Cerebellar cortex (tissue), 1 donor: ENCODE measurements at regions not wholly inside any gene's neighbourhood (a gene's known extent, or its start where the extent isn't known, plus 50 kb on each side); places are given as distances from the start of the nearest gene placed in this dataset.

Source experiments
- DNase-seq: peaks from one replicate; pipeline ENCODE4 v3.0.0-alpha.2; 2015; ENCODE audit warnings: low spot score

DNA sequence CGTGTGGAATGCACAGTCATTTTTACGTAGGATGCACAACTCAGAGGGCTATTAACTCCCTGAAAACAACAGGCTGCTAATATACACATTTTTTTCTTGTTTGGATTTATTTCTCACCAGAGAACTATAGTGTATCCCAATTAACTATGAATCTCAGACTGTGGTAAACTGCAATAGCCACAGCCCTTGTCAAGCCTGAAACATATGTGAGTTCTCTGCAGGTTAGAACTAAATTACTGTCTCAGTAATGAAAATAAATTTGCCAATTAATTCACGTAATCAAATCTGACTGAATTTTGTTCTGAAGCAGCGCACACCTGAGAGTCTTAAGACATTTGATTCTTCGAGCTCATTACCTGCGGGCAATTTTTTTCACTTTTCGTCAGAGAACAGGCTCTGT, 318.6 kb downstream of the PMP22 start:
- DNase-seq, result no peak

DNA sequence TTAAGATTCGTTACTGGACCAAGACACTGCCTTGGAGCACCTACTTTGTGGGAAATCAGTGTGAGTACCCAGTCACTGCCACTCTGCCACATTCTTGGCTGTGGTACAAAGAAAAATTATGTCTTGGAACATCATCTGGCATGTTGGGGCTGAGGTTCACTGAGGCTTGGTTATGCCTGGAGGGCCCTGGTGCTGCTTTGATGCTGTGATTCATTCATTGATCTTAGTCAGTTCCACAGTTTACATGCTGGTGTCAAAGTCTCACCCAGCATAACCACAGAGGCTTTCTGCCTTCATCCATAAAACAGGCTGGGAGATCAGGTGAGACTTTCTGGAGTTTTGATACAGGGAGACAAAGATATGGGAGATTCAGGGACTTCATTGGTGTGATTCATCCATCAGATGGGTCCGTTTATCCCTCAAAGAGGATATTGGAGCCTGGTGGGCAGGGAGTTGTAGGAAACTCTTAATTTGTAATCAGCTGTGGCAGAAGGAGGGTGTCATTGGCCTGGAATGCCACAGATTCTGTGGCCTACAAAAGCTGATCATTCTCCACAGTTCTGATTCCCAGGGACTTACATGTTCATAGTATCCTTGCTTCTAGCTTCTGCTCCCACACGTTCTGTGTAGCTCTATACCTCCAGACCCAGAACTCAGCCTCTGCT, 322.5 kb downstream of the PMP22 start:
- DNase-seq, result no peak

DNA sequence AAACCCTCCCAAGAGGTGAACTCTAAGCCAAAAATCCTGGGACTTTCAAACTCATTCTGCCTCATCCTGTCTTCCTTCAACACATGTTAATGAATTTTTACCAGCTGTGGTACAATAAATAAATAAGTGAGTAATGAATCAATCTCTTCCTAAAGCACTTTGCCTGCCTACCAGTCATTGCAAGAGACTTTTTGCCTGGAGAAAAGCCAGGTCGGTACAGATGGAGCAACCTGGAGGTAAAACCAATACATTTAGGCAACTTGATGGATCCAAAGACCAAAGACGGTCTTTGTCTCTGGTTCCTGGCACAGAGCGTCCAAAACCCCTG, 324.2 kb downstream of the PMP22 start:
- DNase-seq, result no peak

DNA sequence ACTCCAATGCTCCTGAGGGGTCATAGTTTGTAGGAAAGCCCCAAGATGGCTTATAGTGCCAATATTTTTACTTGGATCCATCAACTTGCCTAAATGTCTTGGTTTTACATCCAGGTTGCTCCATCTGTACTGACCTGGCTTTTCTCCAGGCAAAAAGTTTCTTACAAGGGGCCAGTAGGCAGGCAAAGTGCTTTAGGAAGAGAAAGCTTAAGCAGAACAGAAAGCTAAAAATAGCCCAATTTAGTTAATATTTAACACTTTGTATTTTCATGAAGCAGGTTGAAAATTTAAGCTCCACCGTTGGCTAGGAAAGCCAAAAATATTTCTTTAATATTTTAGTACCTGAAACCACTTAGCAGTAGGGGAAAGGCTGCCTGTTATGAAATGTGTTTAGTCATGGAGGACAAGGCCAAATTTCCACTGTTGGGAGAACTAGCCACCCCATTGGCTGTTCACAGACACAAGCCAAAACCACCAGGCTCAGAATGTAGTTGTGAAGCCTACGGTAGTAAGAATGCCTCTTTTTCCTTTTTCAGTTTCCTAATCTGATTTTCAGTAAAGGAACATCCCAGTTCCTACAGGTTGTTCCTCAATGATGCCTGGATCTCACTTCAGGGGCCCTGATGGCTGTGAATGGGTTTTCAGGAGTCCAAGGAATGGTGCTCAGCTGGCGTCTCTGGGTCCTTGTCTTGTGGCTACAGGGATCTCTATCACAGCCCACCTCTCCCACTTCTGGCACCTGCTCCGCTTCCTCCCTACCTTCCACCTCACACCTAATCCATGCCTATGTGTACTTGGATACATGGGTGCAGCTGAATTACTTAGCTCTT, 324.8 kb downstream of the PMP22 start:
- no peak for DNase-seq

DNA sequence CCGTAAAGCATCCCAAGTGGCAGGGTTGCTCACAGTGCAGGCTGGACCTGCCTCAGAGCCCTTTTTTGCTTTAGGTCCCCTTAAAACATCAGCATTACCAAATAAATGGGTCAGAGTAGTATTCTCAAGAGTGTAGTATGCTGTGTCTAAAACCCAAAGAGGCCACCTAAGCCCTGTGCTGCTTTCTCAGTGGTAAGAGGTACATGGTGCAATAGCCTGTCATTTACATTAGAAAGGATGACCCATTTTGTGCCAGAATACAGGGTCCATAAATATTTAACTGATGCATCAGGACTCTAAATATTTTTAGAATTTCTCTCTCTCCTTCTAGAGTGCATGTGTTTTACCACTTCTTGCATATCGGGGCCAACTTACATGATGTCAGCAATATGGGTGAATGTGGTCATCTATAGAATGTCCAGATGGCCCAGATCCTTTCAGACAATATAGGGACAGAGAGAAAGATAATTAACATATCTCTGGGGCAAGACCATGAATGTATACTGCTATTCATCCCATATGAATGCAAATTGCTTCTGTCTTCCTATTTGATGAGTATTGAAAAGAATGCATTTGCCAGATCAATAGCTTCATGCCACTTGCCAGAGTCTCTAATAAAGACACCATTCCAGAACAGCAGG, 329.2 kb downstream of the PMP22 start:
- no peak for DNase-seq

DNA sequence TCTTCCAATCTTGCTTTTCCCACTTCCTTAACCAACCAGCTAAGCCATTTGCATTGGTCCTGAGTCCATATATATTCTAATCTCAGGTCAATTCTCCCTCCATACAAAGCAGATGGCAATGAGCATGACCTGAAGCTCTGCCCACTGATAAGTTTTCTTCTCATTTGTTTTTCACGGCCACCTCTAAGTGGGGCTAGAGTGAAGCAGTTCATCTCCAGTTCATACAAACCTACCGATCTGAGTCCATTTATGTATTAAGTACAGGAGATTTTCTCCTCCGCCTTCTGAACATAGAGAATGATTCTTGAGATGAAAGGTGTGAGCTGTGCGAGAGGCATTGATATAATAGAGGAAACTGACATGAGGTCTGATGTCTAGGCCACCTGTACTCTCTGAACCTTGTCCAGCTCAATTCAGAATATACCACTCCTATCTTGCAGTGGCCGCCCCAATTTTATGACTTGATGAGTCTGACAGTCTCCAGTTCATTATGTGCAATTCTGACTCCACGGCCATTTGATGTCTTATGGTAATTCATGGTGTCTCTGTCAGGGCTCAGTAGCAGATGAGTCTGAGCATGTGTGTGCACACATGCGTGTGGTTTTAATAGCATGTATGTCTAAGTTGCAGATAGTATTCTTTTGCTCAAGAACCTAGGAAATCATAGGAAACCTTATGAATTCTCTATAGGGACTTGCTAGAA, 329.8 kb downstream of the PMP22 start:
- DNase-seq, result no peak

DNA sequence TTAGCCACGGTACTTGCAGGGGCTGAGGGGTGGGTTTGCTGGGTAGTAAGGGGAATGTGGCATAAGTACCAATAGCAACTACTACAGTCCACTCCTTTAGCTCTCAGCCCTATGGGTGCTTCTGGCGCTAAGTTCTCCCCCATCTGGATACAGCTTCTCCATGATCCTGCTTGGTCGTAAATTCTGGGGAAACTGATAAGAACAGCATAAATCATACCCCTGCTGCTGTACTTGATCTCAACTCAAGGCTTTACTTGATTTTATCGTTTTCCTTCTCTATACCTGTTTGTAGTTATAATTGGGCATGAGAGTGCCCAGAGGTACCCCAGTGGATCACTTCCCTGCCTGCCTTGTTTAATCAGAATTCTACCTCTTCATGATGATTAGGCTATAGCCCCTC, 331.4 kb downstream of the PMP22 start:
- DNase-seq, result no peak

DNA sequence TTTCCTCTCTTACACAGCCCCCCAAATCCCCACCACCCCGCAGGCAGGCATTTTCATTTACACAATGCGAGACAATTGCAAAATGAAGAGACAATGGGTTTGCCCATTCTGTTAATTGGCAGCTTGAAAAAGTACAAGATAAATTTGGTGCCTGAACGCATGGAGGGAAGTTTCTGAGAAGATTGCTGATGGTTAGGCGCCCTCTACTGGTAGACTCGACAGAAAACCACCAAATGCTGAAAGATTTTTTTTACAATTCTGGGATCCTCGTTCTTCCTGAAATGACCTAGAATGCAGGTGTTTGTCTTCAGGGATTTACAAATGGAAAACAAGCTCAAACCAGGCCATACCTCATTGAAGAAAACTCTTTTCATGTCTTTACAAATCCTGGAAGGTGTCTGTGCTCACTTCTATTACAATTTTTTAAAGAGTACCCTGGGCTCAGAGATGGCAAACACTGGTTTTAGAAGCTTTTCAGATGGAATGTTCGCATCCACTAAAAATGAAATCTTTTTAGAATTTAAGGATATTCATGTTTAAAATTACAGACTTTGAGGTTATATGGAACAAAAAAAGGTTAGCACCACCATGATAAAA, 338.5 kb downstream of the PMP22 start:
- DNase-seq, result peak; percentile 54

DNA sequence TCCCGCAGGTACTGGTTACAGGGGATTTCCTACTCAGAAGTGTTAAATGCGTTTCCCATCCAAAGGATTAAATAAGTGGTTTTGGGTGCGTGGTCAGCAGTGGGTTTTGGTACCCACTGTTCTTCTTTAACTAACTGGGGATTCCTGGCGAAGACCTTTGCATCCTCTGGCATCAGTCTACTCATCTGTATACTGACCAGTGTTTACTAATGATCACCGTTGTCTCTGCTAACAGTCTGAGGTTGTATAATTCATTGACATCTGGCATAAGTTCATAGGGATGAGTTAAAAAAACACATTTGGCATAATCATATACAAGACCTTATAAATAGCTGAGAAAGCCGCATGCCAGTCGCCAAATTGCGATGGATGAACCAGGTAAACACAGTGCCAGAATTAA, 339.1 kb downstream of the PMP22 start:
- DNase-seq, result no peak

DNA sequence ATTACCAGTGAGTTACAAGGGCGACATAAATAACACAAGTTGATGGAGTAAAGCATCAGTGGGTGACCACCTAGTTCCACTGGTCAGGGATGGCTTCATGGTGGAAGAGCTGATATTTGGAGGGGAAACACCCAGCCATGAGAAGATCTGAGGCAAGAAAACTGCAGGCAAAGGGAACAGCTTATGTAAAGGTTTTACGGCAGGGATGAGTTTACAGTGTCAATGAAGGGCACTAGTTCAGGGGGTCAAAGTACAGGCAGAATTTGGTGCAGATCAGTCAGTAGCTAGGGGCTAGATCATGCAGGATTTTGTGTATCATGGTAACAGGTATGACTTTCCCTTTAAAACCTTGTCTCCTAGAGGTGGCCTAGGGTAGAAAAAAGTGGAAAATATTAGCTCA, 339.6 kb downstream of the PMP22 start:
- DNase-seq, result no peak

DNA sequence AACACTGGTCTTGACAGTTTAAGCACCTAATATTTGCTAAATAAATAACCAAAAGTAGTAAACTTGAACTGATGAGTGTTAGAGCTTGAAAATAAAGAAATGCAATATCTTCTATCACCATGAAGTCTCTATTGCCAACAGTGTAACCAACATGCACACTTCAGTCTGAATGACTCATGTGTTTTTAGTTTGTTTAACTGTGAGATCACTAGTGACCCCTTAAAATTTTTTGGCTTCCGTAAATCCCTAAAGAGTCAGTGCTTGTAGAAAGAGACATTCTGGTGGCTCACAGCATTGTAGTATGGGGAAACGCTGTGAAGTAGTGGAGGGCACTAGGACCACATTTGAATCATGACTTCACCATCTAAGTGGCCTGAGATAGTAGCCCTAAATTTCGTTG, 341.1 kb downstream of the PMP22 start:
- no peak for DNase-seq

DNA sequence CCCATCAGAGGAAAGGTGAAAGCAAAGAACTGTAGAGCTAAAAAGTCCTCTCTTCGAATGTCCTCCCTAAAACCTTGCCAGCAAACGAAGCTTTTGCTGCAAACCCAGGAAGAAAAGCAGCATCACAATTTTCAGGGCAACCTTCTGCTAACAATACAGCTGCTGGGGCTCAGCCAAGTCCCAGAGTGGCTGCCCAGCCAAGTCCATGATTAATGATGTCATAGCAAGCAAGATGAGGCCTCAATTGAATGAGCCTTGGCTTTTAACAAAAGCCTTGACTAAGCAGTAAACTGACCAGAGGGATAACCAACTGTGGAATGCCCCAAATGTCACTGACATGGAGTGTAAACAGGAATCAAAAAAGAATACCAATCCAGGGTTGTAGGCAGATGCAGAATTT, 342.7 kb downstream of the PMP22 start:
- no peak for DNase-seq

DNA sequence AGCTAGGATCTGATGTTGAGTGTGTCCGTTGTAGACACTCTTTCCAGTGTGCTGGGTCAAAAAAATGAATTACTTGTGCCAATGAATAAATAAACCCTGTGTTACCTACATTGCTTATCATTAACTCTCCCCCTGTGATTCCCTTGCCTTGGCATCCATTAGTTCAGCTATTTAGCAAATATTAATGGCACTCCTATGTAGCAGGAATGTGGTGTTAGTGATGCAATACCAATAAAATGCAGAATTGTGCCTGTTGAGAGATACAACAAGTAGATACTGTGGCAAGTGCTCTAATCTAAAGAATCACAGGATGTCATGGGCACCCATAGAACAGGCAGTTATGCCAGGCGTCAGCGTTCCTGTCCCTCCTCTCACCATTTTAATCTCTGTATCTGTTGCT, 343.2 kb downstream of the PMP22 start:
- DNase-seq, result no peak

DNA sequence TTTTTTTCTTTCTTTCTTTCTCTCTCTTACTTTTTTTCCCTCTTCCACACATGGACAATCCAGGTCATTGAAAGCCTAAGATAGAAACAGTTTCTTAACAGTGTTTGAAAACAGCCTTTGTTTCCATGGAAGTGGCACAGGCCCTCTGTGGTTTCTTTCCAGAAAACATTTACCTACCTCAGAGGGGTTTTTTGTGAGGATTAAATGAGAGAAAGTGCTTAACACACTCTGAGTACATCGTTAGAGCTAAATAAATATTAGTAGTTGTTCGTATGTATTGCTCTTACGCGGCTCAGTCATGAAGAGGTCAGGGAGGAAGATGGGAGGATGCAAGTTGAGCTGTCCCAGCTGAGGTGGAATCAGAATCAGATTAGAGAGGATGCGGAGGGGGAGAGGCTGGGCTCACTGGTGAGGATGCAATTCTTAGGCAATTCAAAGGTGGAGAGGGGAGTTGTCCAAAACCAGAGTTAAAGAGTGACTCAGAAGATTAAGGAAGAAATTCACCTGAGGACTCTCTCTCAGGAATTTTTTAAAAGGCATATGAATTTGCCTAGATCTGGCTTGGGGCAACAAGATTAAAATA, 345.4 kb downstream of the PMP22 start:
- DNase-seq, result no peak

DNA sequence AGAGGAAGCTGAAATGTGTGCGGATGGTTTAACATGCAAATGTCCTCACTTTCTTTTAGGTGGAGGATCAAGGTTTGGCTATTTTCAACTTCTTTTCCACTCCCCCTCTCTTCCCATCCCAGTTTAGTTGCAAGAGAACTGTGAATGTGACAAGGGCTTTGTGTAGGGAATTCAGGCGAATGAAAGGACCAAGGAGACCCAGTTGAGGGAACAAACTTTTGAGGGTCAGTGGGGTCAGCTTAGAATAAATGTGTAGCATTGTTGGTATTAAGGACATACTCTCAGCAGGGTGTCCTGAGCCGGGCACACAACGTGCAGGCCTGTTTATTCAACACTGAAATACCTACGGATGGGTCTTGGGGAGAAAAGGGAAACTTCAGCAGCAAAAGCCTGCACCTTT, 346.0 kb downstream of the PMP22 start:
- no peak for DNase-seq

DNA sequence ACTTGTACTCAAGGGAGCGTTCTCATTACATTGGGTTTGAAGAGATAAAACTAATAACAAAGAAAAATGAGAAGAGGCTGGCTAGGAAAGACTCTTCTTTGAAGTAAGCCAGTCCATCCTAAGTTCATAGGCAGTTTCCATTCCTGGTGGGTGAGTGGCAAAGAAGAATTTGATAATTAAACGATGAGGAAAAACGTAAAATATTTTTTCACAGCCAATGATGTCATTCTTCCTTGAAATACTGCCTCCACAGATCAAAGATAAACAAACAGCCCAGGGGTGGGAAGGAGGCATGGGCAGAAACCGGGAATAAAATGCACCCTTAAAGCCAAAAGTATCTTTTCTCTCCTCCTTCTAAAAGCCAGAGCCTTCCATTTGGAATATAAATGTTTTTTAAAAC, 346.6 kb downstream of the PMP22 start:
- DNase-seq, result no peak

DNA sequence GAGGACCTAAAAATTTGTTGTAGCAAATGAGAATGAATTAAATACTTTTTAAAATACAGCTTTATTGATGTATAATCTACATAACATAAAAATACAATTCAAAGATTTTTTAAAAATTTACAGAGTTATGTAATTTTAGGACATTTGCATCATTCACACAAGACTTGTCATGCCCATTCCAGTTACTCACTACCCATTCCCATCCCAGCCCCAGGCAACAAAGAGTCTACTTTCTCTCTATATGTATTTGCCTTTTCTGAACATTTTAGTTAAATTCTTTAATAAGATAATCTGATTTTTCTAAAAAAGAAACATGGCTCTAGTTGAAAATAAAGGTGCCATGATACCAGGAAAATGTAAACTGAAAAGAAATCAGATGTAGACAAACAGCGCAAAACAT, 354.2 kb downstream of the PMP22 start:
- DNase-seq, result no peak

DNA sequence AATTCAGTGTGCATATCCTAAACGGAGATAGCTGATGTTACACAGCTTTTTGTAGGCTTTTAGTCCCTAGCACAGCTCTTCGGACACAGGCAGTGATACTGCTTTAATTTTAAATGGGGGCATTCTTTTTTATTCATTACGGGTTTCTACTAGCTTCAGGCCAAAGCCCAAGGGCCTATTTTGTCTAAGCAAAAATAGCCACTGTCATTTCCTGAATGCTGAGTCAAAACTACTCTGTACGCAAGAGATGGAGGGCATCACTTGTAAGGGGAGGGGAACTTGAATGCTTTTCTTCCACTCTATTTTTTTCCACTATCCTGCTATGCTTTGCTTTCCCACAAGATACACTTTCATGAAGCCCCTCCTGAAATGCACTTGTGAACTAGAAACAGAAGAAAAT, 360.7 kb downstream of the PMP22 start:
- DNase-seq, result no peak

DNA sequence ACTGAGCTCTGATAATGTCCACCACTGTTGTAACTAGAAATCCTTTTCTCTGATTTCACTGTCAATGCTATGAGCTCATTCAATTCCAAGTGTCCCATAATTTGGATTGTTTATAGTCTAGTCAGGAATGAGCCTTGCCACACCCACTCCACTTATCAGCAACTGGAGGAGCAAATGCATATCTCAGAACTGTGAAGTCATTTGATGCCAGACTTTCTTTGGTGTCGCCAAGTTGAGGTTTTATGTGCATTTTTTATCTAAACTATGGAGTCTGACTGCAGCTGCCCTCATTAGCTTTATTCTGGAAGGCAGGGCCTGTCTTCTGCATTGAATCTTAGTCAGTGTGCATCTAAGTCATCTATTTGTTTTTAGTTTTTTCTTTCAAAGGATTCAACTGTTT, 361.3 kb downstream of the PMP22 start:
- no peak for DNase-seq

DNA sequence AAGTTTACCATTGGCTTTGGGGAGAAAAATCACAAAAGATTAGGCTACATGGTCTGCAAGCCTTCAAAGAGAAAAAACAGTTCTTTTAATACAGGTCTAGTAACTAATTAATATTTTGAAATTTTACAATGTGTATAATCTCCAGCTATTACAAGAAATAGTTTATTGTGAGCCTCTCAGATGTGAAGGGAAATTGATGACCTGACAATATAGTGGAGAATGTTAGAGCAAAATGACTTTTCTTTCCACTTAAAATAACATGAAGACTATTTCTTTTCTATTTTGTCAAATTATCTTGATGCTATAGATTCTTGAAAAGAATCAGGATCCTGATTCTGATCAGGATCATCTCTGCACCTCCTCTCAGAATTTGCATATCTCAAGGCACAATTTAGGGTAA, 362.3 kb downstream of the PMP22 start:
- DNase-seq, result no peak

DNA sequence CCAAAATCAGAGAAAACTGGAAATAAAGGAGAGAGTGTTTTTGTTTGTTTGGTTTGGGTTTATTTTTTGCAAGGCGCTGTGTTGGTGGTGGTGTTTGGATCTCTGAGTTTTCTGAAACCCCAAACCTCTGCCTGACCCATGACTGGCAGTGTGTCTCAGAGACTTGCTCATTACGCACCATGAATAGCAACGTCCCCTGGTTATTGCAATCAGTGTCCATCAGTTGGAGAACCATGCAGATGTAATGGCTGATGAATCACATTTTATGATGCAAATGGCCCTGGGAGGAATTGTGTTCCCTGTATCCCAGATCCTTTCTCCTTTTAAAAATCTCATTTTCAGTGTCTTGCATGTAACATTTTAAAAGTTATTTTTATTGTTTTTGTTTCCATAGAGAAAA, 362.8 kb downstream of the PMP22 start:
- DNase-seq, result no peak

DNA sequence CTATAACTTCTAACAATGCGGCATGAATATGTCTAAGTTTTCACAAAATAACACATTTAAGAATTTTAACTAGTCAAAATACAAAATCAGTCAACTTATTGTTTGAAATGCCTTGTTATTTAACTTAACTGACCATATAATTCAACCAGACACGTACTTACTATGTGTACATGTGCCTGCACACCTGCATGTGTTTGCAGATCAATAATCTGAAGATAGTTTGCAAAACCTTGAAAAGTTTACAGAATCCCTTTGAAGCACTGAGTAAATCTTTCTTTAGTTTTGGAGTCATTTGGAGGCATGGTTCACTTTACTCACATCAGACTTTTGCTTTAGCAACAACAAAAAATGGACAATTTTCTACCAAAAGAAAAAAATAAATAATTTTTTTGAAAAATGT, 363.8 kb downstream of the PMP22 start:
- DNase-seq, result no peak
